A549 (cell line): ENCODE measurements at regions not wholly inside any gene's neighbourhood (a gene's known extent, or its start where the extent isn't known, plus 50 kb on each side); places are given as distances from the start of the nearest gene placed in this dataset.

ENCODE experiments used
- CBX2 ChIP-seq: fragments of 200-600 bp; sonication (generic); IDR thresholded peaks from 2 replicates; pipeline ENCODE4 v1.6.1; 2016; ENCODE audit warnings: low read depth, mild to moderate bottlenecking, borderline replicate concordance
- CEBPB ChIP-seq, 2 experiments: fragments of >200 bp in 1 of 2; sonication (Bioruptor Twin) in 1 of 2; formaldehyde crosslinking in 1 of 2; IDR thresholded peaks; 2 replicates each; pipeline ENCODE4 v1.6.1; 2012 to 2016
- CHD2 ChIP-seq: fragments of 150-350 bp; IDR thresholded peaks from 2 replicates; pipeline ENCODE4 v1.6.1; 2014; ENCODE audit warnings: low read length; ENCODE audit not compliant: partially characterized antibody
- EP300 ChIP-seq, 2 experiments: fragments of >200 bp; sonication (Bioruptor Twin); formaldehyde crosslinking; IDR thresholded peaks; 2 replicates in 1 of 2; 3 replicates in 1 of 2; pipeline ENCODE4 v1.6.1; 2016 to 2017
- ESRRA ChIP-seq: fragments of 150-350 bp; IDR thresholded peaks from 2 replicates; pipeline ENCODE4 v1.6.1; 2014; ENCODE audit warnings: mild to moderate bottlenecking, low read length, borderline replicate concordance
- HOXB13 ChIP-seq: fragments of 250-450 bp; sonication (Bioruptor Pico); IDR thresholded peaks from 2 replicates; pipeline ENCODE4 v1.5.0; 2020; ENCODE audit warnings: low read depth, mild to moderate bottlenecking, moderate library complexity
- JUN ChIP-seq, 2 experiments: fragments of >200 bp; sonication (Bioruptor Twin); formaldehyde crosslinking; IDR thresholded peaks; 2 replicates in 1 of 2; 3 replicates in 1 of 2; pipeline ENCODE4 v1.6.1; 2016 to 2017
- KDM1A ChIP-seq: fragments of 200-600 bp; sonication (generic); IDR thresholded peaks from 2 replicates; pipeline ENCODE4 v1.6.1; 2016; ENCODE audit warnings: low read depth, mild to moderate bottlenecking
- NPAS2 ChIP-seq: fragments of 250-450 bp; sonication (Bioruptor Pico); IDR thresholded peaks from 2 replicates; pipeline ENCODE4 v1.8.0; 2022; ENCODE audit warnings: mild to moderate bottlenecking, moderate library complexity, borderline replicate concordance
- POLR2AphosphoS2 ChIP-seq: conservative IDR thresholded peaks from 2 replicates; pipeline ENCODE4 v1.6.1; 2012; ENCODE audit warnings: low read length, improper control_type of control experiment, inconsistent platforms
- SREBF2 ChIP-seq: fragments of 450-650 bp; IDR thresholded peaks from 2 replicates; pipeline ENCODE4 v1.6.1; 2014; ENCODE audit warnings: mild to moderate bottlenecking, moderate library complexity
- TP53 ChIP-seq: fragments of 250-450 bp; sonication (Bioruptor Pico); IDR thresholded peaks from 2 replicates; pipeline ENCODE4 v1.5.0; 2021; ENCODE audit warnings: mild to moderate bottlenecking, moderate library complexity
- ZC3H11A ChIP-seq: fragments of 450-650 bp; IDR thresholded peaks from 2 replicates; pipeline ENCODE4 v1.6.1; 2014; ENCODE audit warnings: antibody characterized with exemption, mild to moderate bottlenecking
- TF ChIP-seq, protein P1 (sequence below): fragments of >200 bp; sonication (Bioruptor Twin); formaldehyde crosslinking; IDR thresholded peaks from 3 replicates; pipeline ENCODE4 v1.5.1; 2016

DNA sequence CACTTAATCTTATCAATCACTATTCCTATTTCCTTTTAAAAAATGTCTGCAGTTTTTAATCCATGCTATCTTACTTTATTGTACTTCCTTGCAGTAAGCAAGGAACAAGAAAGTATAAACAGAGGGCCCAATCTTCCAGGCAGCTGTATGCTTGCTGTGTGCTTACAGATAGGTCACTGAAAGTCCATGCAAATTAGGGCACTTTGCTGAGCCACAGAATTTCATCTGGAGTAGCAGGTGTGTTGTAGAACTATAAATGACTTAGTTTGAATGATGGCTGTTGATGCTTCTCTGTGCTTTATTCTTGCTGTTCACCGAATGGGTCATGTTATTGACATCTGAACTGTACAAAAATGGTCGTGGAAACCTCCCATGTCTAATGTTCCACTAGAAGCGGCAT, 154.6 kb downstream of the ATOH1 start:
- no peak for TF ChIP-seq HOXB13 (CRISPR knock-in tag)
- TF ChIP-seq, protein P1, sequence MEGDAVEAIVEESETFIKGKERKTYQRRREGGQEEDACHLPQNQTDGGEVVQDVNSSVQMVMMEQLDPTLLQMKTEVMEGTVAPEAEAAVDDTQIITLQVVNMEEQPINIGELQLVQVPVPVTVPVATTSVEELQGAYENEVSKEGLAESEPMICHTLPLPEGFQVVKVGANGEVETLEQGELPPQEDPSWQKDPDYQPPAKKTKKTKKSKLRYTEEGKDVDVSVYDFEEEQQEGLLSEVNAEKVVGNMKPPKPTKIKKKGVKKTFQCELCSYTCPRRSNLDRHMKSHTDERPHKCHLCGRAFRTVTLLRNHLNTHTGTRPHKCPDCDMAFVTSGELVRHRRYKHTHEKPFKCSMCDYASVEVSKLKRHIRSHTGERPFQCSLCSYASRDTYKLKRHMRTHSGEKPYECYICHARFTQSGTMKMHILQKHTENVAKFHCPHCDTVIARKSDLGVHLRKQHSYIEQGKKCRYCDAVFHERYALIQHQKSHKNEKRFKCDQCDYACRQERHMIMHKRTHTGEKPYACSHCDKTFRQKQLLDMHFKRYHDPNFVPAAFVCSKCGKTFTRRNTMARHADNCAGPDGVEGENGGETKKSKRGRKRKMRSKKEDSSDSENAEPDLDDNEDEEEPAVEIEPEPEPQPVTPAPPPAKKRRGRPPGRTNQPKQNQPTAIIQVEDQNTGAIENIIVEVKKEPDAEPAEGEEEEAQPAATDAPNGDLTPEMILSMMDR = no peak
- TF ChIP-seq NPAS2 (CRISPR knock-in tag) = no peak
- TF ChIP-seq CBX2 = no peak
- no peak for TF ChIP-seq CHD2
- no peak for TF ChIP-seq TP53 (CRISPR knock-in tag)
- TF ChIP-seq ESRRA = no peak
- no peak for TF ChIP-seq EP300 (IDR thresholded peaks at IDR 0.05)
- TF ChIP-seq KDM1A = no peak
- no peak for TF ChIP-seq CEBPB (IDR thresholded peaks at IDR 0.05)
- TF ChIP-seq SREBF2 = no peak
- TF ChIP-seq ZC3H11A = no peak
- TF ChIP-seq POLR2AphosphoS2 = no peak
- no peak for TF ChIP-seq JUN (IDR thresholded peaks at IDR 0.05)
